ENCODE measurements at regions not wholly inside any gene's neighbourhood (a gene's known extent, or its start where the extent isn't known, plus 50 kb on each side); places are given as distances from the start of the nearest gene placed in this dataset.
"Not testable (repeated sequence)": the region's sequence is repeated elsewhere in the genome, so short reads cannot be mapped to it uniquely, and the experiment has no call there.

GRCh38 chr2:237201461-237202287 is 116.0 kb downstream of the COPS8 start:
- POLR2A ChIA-PET, result no interaction called here
- H3K27me3 Mint-ChIP-seq, result peaks cover 0 to 24% (median 5%) of the 10 kb centered on the region in 5 donors

GRCh38 chr2:237202288-237203030 is 116.8 kb downstream of the COPS8 start:
- POLR2A ChIA-PET, result no interaction called here
- Mint-ChIP-seq H3K27ac (no peak overlapping the region), H3K9me3 (no peaks in the 10 kb centered on the region), H3K4me3 (no peak overlapping the region), H3K27me3 (peaks cover 0 to 24% (median 8%) of the 10 kb centered on the region in 5 donors), H3K4me1 (no peaks in the 10 kb centered on the region), H3K36me3 (no peaks in the 10 kb centered on the region)
- ATAC-seq (no peak), DNase-seq (no peak)

More at GRCh38 chr2:237201461-237202287, 116.0 kb downstream of the COPS8 start:
- Mint-ChIP-seq H3K27ac (no peak overlapping the region), H3K4me1 (no peaks in the 10 kb centered on the region), H3K36me3 (no peaks in the 10 kb centered on the region), H3K4me3 (no peak overlapping the region), H3K9me3 (no peaks in the 10 kb centered on the region)
- ATAC-seq, result no peak
- DNase-seq, result no peak

GRCh38 chr2:237205043-237205541 is 119.4 kb downstream of the COPS8 start:
- ATAC-seq, result no peak
- H3K36me3 Mint-ChIP-seq, result no peaks in the 10 kb centered on the region
- H3K4me3 Mint-ChIP-seq, result peak overlapping the region in 1 of 10 donors; percentile 31
- H3K4me1 Mint-ChIP-seq, result no peaks in the 10 kb centered on the region
- H3K9me3 Mint-ChIP-seq, result no peaks in the 10 kb centered on the region
- no peak overlapping the region for H3K27ac Mint-ChIP-seq
- no peak for DNase-seq
- peaks cover 0 to 39% (median 22%) of the 10 kb centered on the region in 5 donors for H3K27me3 Mint-ChIP-seq
- POLR2A ChIA-PET, result no interaction called here

- POLR2A ChIA-PET, result no interaction called here
- Mint-ChIP-seq H3K4me1 (no peaks in the 10 kb centered on the region), H3K27ac (no peak overlapping the region), H3K4me3 (no peak overlapping the region), H3K27me3 (peaks cover 0 to 40% (median 24%) of the 10 kb centered on the region in 5 donors), H3K36me3 (no peaks in the 10 kb centered on the region), H3K9me3 (no peaks in the 10 kb centered on the region)
- DNase-seq (no peak), ATAC-seq (no peak)
Measured at GRCh38 chr2:237205561-237205971, 119.9 kb downstream of the COPS8 start.

- Mint-ChIP-seq H3K9me3 (no peaks in the 10 kb centered on the region), H3K4me3 (no peak overlapping the region), H3K36me3 (no peaks in the 10 kb centered on the region), H3K27ac (no peak overlapping the region), H3K27me3 (peaks cover 0 to 42% (median 24%) of the 10 kb centered on the region in 5 donors), H3K4me1 (no peaks in the 10 kb centered on the region)
- DNase-seq (no peak), ATAC-seq (no peak)
- POLR2A ChIA-PET, result no interaction called here
Measured at GRCh38 chr2:237207646-237208045, 122.0 kb downstream of the COPS8 start.

- POLR2A ChIA-PET, result no interaction called here
- H3K36me3 Mint-ChIP-seq, result no peaks in the 10 kb centered on the region
- H3K27me3 Mint-ChIP-seq, result peaks cover 0 to 42% (median 21%) of the 10 kb centered on the region in 5 donors
- DNase-seq (no peak), ATAC-seq (no peak)
- no peak overlapping the region for H3K27ac Mint-ChIP-seq
- no peaks in the 10 kb centered on the region for H3K9me3 Mint-ChIP-seq
- no peak overlapping the region for H3K4me3 Mint-ChIP-seq
- no peaks in the 10 kb centered on the region for H3K4me1 Mint-ChIP-seq
Measured at GRCh38 chr2:237208373-237209260, 122.9 kb downstream of the COPS8 start.

GRCh38 chr2:237209885-237210284 is 124.2 kb downstream of the COPS8 start:
- Mint-ChIP-seq H3K4me3 (no peak overlapping the region), H3K27ac (no peak overlapping the region), H3K36me3 (no peaks in the 10 kb centered on the region), H3K9me3 (no peaks in the 10 kb centered on the region), H3K27me3 (peaks cover 0 to 41% (median 8%) of the 10 kb centered on the region in 5 donors), H3K4me1 (no peaks in the 10 kb centered on the region)
- POLR2A ChIA-PET, result no interaction called here
- DNase-seq (no peak), ATAC-seq (no peak)

- H3K4me3 Mint-ChIP-seq, result no peak overlapping the region
- H3K9me3 Mint-ChIP-seq, result no peaks in the 10 kb centered on the region
Measured at GRCh38 chr2:237210297-237210696, 124.6 kb downstream of the COPS8 start.

GRCh38 chr2:237210763-237211162 is 125.1 kb downstream of the COPS8 start:
- Mint-ChIP-seq H3K9me3 (no peaks in the 10 kb centered on the region), H3K4me3 (no peak overlapping the region), H3K4me1 (no peaks in the 10 kb centered on the region), H3K36me3 (no peaks in the 10 kb centered on the region), H3K27me3 (peaks cover 0 to 35% (median 5%) of the 10 kb centered on the region in 5 donors), H3K27ac (no peak overlapping the region)
- DNase-seq, result no peak
- POLR2A ChIA-PET, result no interaction called here
- no peak for ATAC-seq

More at GRCh38 chr2:237210297-237210696, 124.6 kb downstream of the COPS8 start:
- ATAC-seq, result no peak
- Mint-ChIP-seq H3K27me3 (peaks cover 0 to 37% (median 5%) of the 10 kb centered on the region in 5 donors), H3K27ac (no peak overlapping the region), H3K36me3 (no peaks in the 10 kb centered on the region), H3K4me1 (no peaks in the 10 kb centered on the region)
- POLR2A ChIA-PET, result no interaction called here
- DNase-seq, result no peak

- ATAC-seq, result not testable (repeated sequence)
Measured at GRCh38 chr2:237212356-237213279, 126.9 kb downstream of the COPS8 start.

GRCh38 chr2:237213315-237214022 is 127.8 kb downstream of the COPS8 start:
- Mint-ChIP-seq H3K4me3 (no peak overlapping the region), H3K9me3 (no peaks in the 10 kb centered on the region), H3K4me1 (no peaks in the 10 kb centered on the region), H3K27ac (no peak overlapping the region), H3K27me3 (peaks cover 0 to 16% (median 5%) of the 10 kb centered on the region in 5 donors), H3K36me3 (no peaks in the 10 kb centered on the region)
- DNase-seq, result no peak
- ATAC-seq, result no peak
- POLR2A ChIA-PET, result no interaction called here

More at GRCh38 chr2:237212356-237213279, 126.9 kb downstream of the COPS8 start:
- POLR2A ChIA-PET, H3K4me1 Mint-ChIP-seq, H3K27ac Mint-ChIP-seq, H3K36me3 Mint-ChIP-seq, DNase-seq, H3K4me3 Mint-ChIP-seq, H3K9me3 Mint-ChIP-seq: not testable (repeated sequence)
- peaks cover 0 to 22% (median 0%) of the 10 kb centered on the region in 5 donors for H3K27me3 Mint-ChIP-seq

Data from naive thymus-derived CD8-positive, alpha-beta T cell (primary cell).